T-cell (primary cell): ENCODE measurements at regions not wholly inside any gene's neighbourhood (a gene's known extent, or its start where the extent isn't known, plus 50 kb on each side); places are given as distances from the start of the nearest gene placed in this dataset.

Experiments used
- ATAC-seq, 4 experiments: fragments of 200-7000 bp in 3 of 4; fragments of 150-1000 bp in 1 of 4; cut with Tn5 transposase; replicated peaks in 1 of 4; 1 replicate in 3 of 4; 2 replicates in 1 of 4; pipeline ENCODE4 v1.10.0; 2021; ENCODE audit warnings: moderate library complexity in 3 of 4, mild to moderate bottlenecking in 2 of 4, moderate number of reproducible peaks in 1 of 4
- CTCF ChIA-PET, 2 donors: fragments of 300-600 bp; sonication (Branson Sonifier 250); formaldehyde crosslinking; loops; one replicate each; lab custom pipeline; 2022; ENCODE audit warnings: antibody characterized with exemption in 2 of 2; lab: Charles Lee
- POLR2A ChIA-PET, 2 donors: fragments of 300-600 bp; sonication (Branson Sonifier 250); formaldehyde crosslinking; loops; one replicate each; lab custom pipeline; 2022; ENCODE audit warnings: antibody characterized with exemption in 2 of 2; lab: Charles Lee
- DNase-seq, 35 experiments: peaks; one replicate each; pipeline versions ENCODE4 v3.0.0 to v3.0.0-alpha.2; 2013 to 2023
- H3K27ac ChIP-seq: one replicate; pipeline ENCODE4 v1.5.1; 2013; ENCODE audit warnings: low read length
- H3K27me3 ChIP-seq, 2 experiments: replicated peaks in 1 of 2; 1 replicate in 1 of 2; 2 replicates in 1 of 2; pipeline versions ENCODE4 v1.6.1 to v1.7.0; 2013; ENCODE audit warnings: low read length in 1 of 2, mixed read lengths in 1 of 2; ENCODE audit not compliant: control insufficient read depth in 2 of 2, insufficient read depth in 2 of 2; ENCODE audit errors: extremely low read depth in 1 of 2
- H3K36me3 ChIP-seq, 2 donors: 1 replicate in 1 of 2; 2 replicates in 1 of 2; pipeline versions ENCODE4 v1.6.1 to v1.7.0; 2013; ENCODE audit warnings: low read length in 1 of 2; ENCODE audit not compliant: control insufficient read depth in 2 of 2, insufficient read depth in 1 of 2; ENCODE audit errors: extremely low read depth in 1 of 2
- H3K4me1 ChIP-seq, 2 experiments: 1 replicate in 1 of 2; 2 replicates in 1 of 2; pipeline versions ENCODE4 v1.6.1 to v1.7.0; 2013; ENCODE audit warnings: low read length in 2 of 2, mixed read lengths in 1 of 2; ENCODE audit not compliant: insufficient read depth in 2 of 2, control insufficient read depth in 1 of 2; ENCODE audit errors: extremely low read depth in 1 of 2
- H3K4me3 ChIP-seq, 2 donors: 1 replicate in 1 of 2; 2 replicates in 1 of 2; pipeline versions ENCODE4 v1.5.1 to v1.7.0; 2013; ENCODE audit warnings: mild to moderate bottlenecking in 2 of 2, low read length in 1 of 2, moderate library complexity in 1 of 2; ENCODE audit not compliant: control insufficient read depth in 1 of 2; ENCODE audit errors: extremely low read depth in 1 of 2
- H3K9me3 ChIP-seq: 2 replicates; pipeline ENCODE4 v1.7.0; 2013
- H3K27ac Mint-ChIP-seq, 2 donors: one replicate each; pipeline ENCODE4 v1.8.0; 2020 to 2021; ENCODE audit warnings: mild to moderate bottlenecking in 2 of 2, mixed read lengths in 2 of 2
- H3K27me3 Mint-ChIP-seq, 2 donors: one replicate each; pipeline ENCODE4 v1.8.0; 2021 to 2022; ENCODE audit warnings: mixed read lengths in 2 of 2
- H3K36me3 Mint-ChIP-seq: one replicate; pipeline ENCODE4 v1.8.0; 2021; ENCODE audit warnings: mixed read lengths
- H3K4me1 Mint-ChIP-seq, 3 donors: one replicate each; pipeline ENCODE4 v1.8.0; 2020 to 2022; ENCODE audit warnings: mixed read lengths in 3 of 3, mild to moderate bottlenecking in 1 of 3
- H3K4me3 Mint-ChIP-seq, 3 donors: one replicate each; pipeline ENCODE4 v1.8.0; 2020 to 2022; ENCODE audit warnings: mild to moderate bottlenecking in 3 of 3, mixed read lengths in 3 of 3, moderate library complexity in 3 of 3
- H3K9me3 Mint-ChIP-seq, 3 donors: one replicate each; pipeline ENCODE4 v1.8.0; 2020 to 2022; ENCODE audit warnings: mixed read lengths in 3 of 3
- WGBS: methylation state at CpG from one replicate; pipeline ENCODE4 v1.1.5; 2013; ENCODE audit warnings: missing lambda C conversion rate; ENCODE audit not compliant: insufficient coverage; 5-methylcytosine and 5-hydroxymethylcytosine counted together

GRCh38 chr10:108848046-108848445 is 1075.3 kb downstream of the XPNPEP1 start:
- ATAC-seq = no peak
- H3K27ac Mint-ChIP-seq = no peak overlapping the region

GRCh38 chr10:108840944-108841343 is 1082.4 kb downstream of the XPNPEP1 start:
- H3K27ac ChIP-seq = no peak overlapping the region
- H3K4me3 ChIP-seq = no peak overlapping the region
- peaks cover 6 to 12% (median 9%) of the 10 kb centered on the region in 3 donors for H3K9me3 Mint-ChIP-seq
- no peaks in the 10 kb centered on the region for H3K27me3 ChIP-seq
- H3K4me1 ChIP-seq = no peaks in the 10 kb centered on the region
- whole genome bisulfite sequencing = 64% methylated on average over 2 of the region's 3 CpGs
- ChIA-PET CTCF (no interaction called here), POLR2A (no interaction called here)
- no peaks in the 10 kb centered on the region for H3K36me3 ChIP-seq
- no peak overlapping the region for H3K27ac Mint-ChIP-seq
- no peak for DNase-seq
- no peak for ATAC-seq
- H3K4me3 Mint-ChIP-seq = no peak overlapping the region
- H3K36me3 Mint-ChIP-seq = no peaks in the 10 kb centered on the region
- no peaks in the 10 kb centered on the region for H3K9me3 ChIP-seq
- no peaks in the 10 kb centered on the region for H3K4me1 Mint-ChIP-seq
- no peaks in the 10 kb centered on the region for H3K27me3 Mint-ChIP-seq

More at GRCh38 chr10:108848046-108848445, 1075.3 kb downstream of the XPNPEP1 start:
- H3K4me1 ChIP-seq = no peaks in the 10 kb centered on the region
- ChIA-PET POLR2A (no interaction called here), CTCF (no interaction called here)
- Mint-ChIP-seq H3K27me3 (no peaks in the 10 kb centered on the region), H3K4me3 (no peak overlapping the region), H3K4me1 (no peaks in the 10 kb centered on the region), H3K36me3 (no peaks in the 10 kb centered on the region), H3K9me3 (peaks cover 0 to 10% (median 8%) of the 10 kb centered on the region in 3 donors)
- H3K9me3 ChIP-seq = no peaks in the 10 kb centered on the region
- H3K27me3 ChIP-seq = no peaks in the 10 kb centered on the region
- no peak overlapping the region for H3K27ac ChIP-seq
- H3K36me3 ChIP-seq = no peaks in the 10 kb centered on the region
- no CpG with 5 or more reads among the region's 1 CpG for WGBS
- DNase-seq = no peak
- no peak overlapping the region for H3K4me3 ChIP-seq

- WGBS = 80% methylated on average over 1 of the region's 5 CpGs
- H3K36me3 Mint-ChIP-seq = no peaks in the 10 kb centered on the region
Measured at GRCh38 chr10:108836362-108836761, 1086.9 kb downstream of the XPNPEP1 start.

GRCh38 chr10:108822026-108822425 is 1101.3 kb downstream of the XPNPEP1 start:
- H3K4me3 Mint-ChIP-seq = no peak overlapping the region
- H3K4me1 Mint-ChIP-seq = no peaks in the 10 kb centered on the region
- H3K27ac Mint-ChIP-seq = no peak overlapping the region
- H3K36me3 ChIP-seq = no peaks in the 10 kb centered on the region
- DNase-seq (no peak), ATAC-seq (no peak)
- no peak overlapping the region for H3K27ac ChIP-seq
- no peak overlapping the region for H3K4me3 ChIP-seq
- no peaks in the 10 kb centered on the region for H3K36me3 Mint-ChIP-seq
- no peaks in the 10 kb centered on the region for H3K27me3 ChIP-seq
- no peaks in the 10 kb centered on the region for H3K27me3 Mint-ChIP-seq
- no peaks in the 10 kb centered on the region for H3K9me3 ChIP-seq
- ChIA-PET CTCF (no interaction called here), POLR2A (no interaction called here)
- H3K9me3 Mint-ChIP-seq = peaks cover 0 to 17% (median 9%) of the 10 kb centered on the region in 3 donors
- H3K4me1 ChIP-seq = no peaks in the 10 kb centered on the region

More at GRCh38 chr10:108836362-108836761, 1086.9 kb downstream of the XPNPEP1 start:
- Histone ChIP-seq H3K9me3 (no peaks in the 10 kb centered on the region), H3K36me3 (no peaks in the 10 kb centered on the region), H3K4me1 (no peaks in the 10 kb centered on the region), H3K4me3 (no peak overlapping the region), H3K27me3 (no peaks in the 10 kb centered on the region), H3K27ac (no peak overlapping the region)
- H3K9me3 Mint-ChIP-seq = peaks cover 3 to 18% (median 8%) of the 10 kb centered on the region in 3 donors
- no peak overlapping the region for H3K4me3 Mint-ChIP-seq
- CTCF ChIA-PET = no interaction called here
- no peak for DNase-seq
- no peak for ATAC-seq
- H3K4me1 Mint-ChIP-seq = no peaks in the 10 kb centered on the region
- H3K27me3 Mint-ChIP-seq = no peaks in the 10 kb centered on the region
- no peak overlapping the region for H3K27ac Mint-ChIP-seq
- POLR2A ChIA-PET = no interaction called here

- Histone ChIP-seq H3K4me3 (no peak overlapping the region), H3K27me3 (no peaks in the 10 kb centered on the region), H3K36me3 (no peaks in the 10 kb centered on the region), H3K27ac (no peak overlapping the region), H3K4me1 (no peaks in the 10 kb centered on the region), H3K9me3 (no peaks in the 10 kb centered on the region)
- Mint-ChIP-seq H3K4me3 (no peak overlapping the region), H3K9me3 (peaks cover 6 to 17% (median 9%) of the 10 kb centered on the region in 3 donors), H3K27me3 (no peaks in the 10 kb centered on the region), H3K36me3 (no peaks in the 10 kb centered on the region), H3K27ac (no peak overlapping the region), H3K4me1 (no peaks in the 10 kb centered on the region)
- CTCF ChIA-PET = no interaction called here
- no CpG with 5 or more reads among the region's 1 CpG for WGBS
- DNase-seq (no peak), ATAC-seq (no peak)
- POLR2A ChIA-PET = no interaction called here
Measured at GRCh38 chr10:108819302-108819701, 1104.0 kb downstream of the XPNPEP1 start.

- Histone ChIP-seq H3K27ac (no peak overlapping the region), H3K4me1 (no peaks in the 10 kb centered on the region), H3K4me3 (no peak overlapping the region), H3K27me3 (no peaks in the 10 kb centered on the region), H3K36me3 (no peaks in the 10 kb centered on the region), H3K9me3 (no peaks in the 10 kb centered on the region)
- no peaks in the 10 kb centered on the region for H3K4me1 Mint-ChIP-seq
- H3K27me3 Mint-ChIP-seq = no peaks in the 10 kb centered on the region
- WGBS = 42% methylated on average over 2 of the region's 2 CpGs
- POLR2A ChIA-PET = no interaction called here
- DNase-seq (no peak), ATAC-seq (no peak)
- no peak overlapping the region for H3K27ac Mint-ChIP-seq
- CTCF ChIA-PET = no interaction called here
- no peaks in the 10 kb centered on the region for H3K36me3 Mint-ChIP-seq
- no peak overlapping the region for H3K4me3 Mint-ChIP-seq
- H3K9me3 Mint-ChIP-seq = peaks cover 9 to 17% (median 9%) of the 10 kb centered on the region in 3 donors
Measured at GRCh38 chr10:108817584-108817983, 1105.7 kb downstream of the XPNPEP1 start.

- Histone ChIP-seq H3K36me3 (no peaks in the 10 kb centered on the region), H3K4me3 (no peak overlapping the region), H3K27ac (no peak overlapping the region), H3K9me3 (no peaks in the 10 kb centered on the region), H3K27me3 (no peaks in the 10 kb centered on the region), H3K4me1 (no peaks in the 10 kb centered on the region)
- no peak overlapping the region for H3K4me3 Mint-ChIP-seq
- H3K4me1 Mint-ChIP-seq = no peaks in the 10 kb centered on the region
- no CpG with 5 or more reads among the region's 3 CpGs for WGBS
- no peak overlapping the region for H3K27ac Mint-ChIP-seq
- H3K27me3 Mint-ChIP-seq = no peaks in the 10 kb centered on the region
- ChIA-PET POLR2A (no interaction called here), CTCF (no interaction called here)
- no peak for DNase-seq
- H3K9me3 Mint-ChIP-seq = peaks cover 9 to 15% (median 13%) of the 10 kb centered on the region in 3 donors
- H3K36me3 Mint-ChIP-seq = no peaks in the 10 kb centered on the region
- ATAC-seq = no peak
Measured at GRCh38 chr10:108817135-108817534, 1106.2 kb downstream of the XPNPEP1 start.
